ENCODE measurements at regions not wholly inside any gene's neighbourhood (a gene's known extent, or its start where the extent isn't known, plus 50 kb on each side); places are given as distances from the start of the nearest gene placed in this dataset.

DNA sequence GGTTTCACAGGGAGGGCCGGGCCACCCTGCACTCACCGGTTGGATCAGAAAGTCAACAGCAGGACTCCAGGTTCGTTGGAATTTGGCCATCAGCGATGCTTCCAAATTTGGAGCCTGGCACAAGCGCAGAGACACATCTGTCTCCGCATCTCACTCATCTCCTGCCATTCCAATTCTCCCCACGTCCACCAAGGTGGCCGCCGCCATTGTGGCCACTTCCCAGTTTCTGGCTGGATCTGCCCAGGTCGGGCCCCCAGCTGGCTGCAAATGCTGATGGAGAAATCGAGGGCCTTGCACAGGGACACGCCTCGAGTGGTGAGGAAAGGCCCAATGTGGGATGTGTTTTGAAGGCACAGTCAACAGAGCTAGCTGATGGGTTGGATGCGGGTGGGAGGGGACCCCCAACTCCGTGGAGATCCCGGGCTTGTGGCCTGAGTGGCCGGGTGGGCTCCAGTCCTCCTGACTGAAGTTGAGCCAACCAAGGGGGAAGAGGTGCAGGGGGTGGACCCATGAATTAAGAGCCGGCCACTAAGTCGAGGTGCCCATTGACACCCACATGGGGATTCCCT, 102.7 kb downstream of the CRYAA start:
- no peak for DNase-seq

DNA sequence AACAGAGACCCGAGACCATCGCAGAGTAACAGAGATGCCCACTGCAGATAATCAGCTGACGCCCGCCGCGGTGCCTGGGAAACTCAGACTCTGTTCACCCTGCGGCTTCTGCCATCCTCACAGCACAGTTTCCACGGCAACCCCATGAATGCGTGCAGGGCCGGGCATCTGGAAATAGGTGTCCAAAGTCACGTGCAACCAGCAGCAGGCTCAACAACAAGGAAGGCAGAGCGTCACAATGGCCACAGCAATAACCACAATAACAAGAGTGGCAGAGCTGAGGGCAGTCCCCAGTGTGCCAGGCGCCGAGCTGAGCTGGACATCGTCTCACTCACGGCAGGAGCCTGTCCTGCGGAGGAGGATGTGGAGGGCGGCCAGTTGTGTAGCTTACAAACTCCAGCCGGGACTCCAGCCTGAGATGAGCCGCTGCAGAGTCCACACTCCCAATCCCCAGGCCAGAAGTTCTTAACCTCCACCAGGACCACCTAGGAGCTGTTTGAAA, 102.0 kb downstream of the CRYAA start:
- DNase-seq, result no peak

DNA sequence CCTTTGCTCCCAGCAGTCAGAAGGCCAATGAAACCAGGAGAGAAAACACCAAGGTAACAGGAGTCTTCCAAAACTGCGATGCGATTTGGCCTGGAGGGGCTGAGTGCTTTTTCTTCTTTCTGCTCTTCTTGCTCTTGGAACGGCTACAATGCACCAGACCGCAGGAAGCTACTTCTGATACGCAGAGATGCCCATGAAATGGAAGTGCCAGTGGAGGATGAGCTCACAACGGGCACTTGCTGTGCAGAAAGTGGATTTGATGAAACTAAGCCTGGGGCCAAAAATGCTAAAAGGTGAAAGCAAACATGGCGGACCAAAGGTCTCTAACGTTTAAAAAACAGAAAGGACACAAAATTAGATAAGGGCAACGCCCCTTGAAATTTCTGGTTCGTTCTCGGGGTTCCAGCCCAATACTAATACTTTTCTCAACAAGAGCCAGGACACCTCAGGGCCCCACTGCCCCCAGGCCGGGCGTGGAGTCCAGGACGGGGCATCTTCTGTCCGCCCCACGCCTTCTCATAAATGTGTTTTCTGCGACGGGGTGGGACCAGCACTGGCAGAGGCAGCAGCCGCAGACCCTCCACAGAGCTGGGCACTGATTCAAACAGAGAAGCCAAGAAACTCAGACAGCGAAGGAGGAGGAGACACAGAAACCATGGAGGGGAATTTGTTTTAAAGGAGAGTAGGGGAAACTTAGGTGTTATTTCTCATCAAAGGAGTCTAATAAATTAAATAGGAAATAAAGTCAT, 101.3 kb downstream of the CRYAA start:
- no peak for DNase-seq

DNA sequence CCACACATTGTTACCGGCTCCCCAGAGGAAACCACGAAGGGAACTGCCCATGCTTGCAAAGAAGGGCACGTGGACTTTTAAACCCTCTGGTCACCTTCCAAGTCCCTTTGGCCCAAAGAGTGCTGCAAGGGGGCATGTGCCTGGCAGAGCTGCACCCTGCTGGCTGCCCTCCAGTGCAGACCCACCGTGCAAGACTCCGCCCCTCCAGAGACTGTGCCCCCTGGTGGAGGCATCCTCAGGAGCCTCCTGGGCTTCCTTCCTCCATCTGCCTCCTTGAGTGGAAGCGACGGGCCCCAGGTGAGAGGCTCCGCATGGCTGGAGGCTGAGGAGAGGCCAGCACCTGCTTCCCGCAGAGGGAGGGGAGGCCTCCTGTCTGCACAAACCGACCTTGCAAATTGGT, 100.6 kb downstream of the CRYAA start:
- no peak for DNase-seq

DNA sequence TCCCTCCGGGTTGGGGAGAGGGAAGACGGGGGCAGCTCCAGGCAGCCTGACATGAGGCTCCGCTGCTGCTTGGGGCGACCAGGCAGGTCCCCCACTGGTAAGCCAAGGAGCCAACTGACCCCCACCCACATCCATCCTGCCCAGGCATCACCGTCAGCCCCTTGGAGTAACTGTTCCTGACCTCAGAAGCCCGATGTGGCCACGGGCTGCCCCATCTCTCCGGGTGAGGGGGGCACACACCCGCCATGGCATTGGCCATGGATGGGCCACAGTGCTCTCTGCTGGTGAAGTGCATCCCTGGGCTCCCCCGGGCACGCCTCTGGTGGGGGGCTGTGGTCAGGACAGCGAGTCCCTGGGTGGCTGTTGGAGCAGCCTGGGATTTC, 100.0 kb downstream of the CRYAA start:
- no peak for DNase-seq

DNA sequence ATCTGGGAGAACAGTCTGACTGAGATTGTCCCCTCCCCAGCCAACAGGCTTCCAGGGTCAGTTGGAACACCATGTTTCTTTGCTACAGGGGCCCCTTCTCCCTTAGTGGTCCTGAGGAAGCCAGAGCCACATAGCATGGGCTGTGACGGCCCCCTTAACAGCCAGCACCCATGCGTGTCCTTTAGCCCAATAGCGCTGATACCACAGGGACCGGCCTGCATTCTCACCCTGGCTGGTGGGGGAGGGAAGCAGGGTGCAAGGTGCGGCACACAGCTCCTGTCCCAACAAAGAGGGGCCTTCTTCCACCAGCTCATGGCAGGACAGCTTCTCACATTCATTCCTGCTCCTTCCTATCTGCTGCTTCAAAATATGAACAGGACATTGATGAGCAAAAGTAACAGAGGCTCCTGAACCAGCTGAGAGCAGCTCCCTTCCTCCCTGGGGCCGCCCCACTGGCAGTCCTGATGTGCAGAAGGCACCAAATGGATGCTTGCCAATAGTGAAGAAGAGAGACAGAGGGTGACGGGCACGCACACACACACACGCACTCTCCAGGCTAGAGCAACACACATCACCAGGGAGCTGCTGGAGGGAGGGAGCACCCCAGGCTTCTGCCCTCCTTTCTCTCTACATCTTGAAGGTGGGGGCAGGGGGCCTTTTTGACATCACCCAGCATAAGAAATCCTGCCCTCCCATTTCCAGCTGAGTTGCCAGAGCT, 99.4 kb downstream of the CRYAA start:
- DNase-seq, result no peak

DNA sequence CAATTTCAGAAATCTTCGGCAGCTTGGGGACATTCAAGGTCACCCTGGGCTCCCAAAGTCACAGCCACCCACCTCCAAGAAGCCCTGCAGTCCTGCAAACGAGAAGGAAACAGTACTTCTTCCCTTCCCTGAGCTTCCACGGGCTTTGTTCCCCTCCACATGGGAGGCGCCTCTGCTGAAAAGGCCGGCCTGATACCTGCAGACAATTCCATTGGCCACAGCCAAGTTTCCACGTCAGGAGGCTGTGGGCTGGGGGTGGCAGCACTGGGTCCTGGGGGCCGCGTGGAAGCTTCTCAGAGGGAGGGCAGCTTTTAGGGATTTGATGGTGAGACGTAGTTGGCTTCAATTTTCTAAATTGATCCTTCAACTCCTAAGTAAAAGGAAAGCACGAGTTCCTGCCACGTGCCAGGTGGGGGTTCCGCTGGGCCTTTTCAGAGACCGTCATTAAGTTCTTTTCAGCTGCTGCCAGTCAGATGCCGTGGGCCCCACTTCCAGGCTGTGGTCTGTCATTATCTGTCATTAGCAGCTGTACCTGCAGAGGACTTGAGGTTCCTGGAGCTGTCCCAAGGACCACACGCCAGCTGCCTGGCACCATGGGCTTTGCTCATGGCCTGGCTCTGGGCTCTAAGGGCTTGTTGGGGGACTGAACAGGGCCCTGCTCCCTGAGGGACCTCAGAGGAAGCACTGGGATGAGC, 98.7 kb downstream of the CRYAA start:
- DNase-seq, result no peak

DNA sequence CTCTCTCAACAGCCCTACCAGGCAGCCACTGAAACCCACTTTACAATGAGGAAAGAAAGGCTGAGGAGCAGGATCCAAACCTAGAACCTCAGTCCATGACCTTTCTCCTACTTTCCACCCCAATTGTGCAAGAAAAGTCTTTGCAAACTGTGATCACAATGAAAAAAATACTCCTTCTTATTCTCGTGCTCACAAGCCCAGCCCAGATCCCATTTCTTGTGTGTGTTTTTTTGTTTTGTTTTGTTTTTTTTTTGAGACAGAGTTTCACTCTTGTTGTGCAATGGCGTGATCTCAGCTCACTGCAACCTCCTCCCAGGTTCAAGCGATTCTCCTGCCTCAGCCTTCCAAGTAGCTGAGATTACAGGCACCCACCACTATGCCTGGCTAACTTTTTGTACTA, 97.7 kb downstream of the CRYAA start:
- no peak for DNase-seq

DNA sequence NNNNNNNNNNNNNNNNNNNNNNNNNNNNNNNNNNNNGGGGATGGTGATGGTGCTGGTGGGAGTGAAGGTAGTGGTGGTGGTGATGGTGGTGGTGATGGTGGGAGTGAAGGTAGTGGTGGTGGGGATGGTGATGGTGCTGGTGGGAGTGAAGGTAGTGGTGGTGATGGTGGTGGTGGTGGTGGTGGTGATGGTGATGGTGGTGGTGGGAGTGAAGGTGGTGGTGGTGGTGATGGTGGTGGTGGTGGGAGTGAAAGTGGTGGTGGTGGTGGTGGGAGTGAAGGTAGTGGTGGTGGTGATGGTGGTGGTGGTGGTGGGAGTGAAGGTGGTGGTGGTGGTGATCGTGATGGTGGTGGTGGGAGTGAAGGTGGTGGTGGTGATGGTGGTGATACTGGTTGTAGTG, 93.6 kb downstream of the CRYAA start:
- DNase-seq, result no peak

All from DMS53 (cell line).